GM21825 (cell line): ENCODE measurements at regions not wholly inside any gene's neighbourhood (a gene's known extent, or its start where the extent isn't known, plus 50 kb on each side); places are given as distances from the start of the nearest gene placed in this dataset.

ENCODE experiments used
- ATAC-seq: cut with Tn5 transposase; IDR thresholded peaks from one replicate; pipeline ENCODE4 v1.9.1; 2021; ENCODE audit warnings: mild to moderate bottlenecking, moderate library complexity; ENCODE audit not compliant: unreplicated experiment

- ATAC-seq = no peak
These were observed 436.1 kb downstream of the BTBD3 start for GRCh38 chr20:12353842-12354241.

- no peak for ATAC-seq
These were observed 437.0 kb downstream of the BTBD3 start for GRCh38 chr20:12354725-12355124.

GRCh38 chr20:12355185-12355584 is 437.5 kb downstream of the BTBD3 start:
- no peak for ATAC-seq

GRCh38 chr20:12358006-12358654 is 440.4 kb downstream of the BTBD3 start:
- no peak for ATAC-seq

DNA sequence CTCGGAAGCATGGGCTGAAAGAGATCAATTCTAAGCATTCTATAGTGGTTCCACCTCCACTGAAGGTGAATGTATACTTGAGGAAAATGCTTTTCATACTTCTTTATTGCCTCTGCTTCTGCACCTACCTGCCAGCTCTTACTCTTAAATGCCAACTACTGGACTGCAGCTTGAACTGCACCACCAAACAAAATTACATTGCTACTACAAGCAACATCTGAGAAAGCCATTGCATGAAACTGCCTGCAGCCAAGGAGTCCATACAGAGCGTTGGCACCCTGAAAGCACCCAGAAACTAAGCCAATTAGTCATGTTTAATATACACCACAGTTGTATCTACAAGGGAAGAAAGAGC is 440.9 kb downstream of the BTBD3 start:
- no peak for ATAC-seq

- ATAC-seq = no peak
These were observed 454.3 kb downstream of the BTBD3 start for GRCh38 chr20:12371990-12372389.

DNA sequence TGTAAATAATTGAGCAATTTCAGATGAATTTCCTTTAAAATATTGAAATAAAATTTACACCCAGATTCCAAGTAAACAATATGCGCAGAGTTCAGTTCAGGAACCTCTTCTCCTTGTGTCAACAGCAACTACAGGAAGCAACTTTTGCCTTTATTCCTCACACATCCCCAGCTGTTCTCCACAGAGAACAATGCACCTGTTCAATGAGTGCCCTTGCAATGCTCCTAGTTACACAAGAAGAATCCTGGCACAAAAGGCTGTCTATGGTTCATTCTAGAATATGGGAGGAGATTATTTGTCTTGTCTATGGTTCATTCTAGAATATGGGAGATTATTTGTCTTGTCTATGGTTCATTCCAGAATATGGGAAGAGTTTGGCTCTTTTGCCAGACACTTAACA is 454.9 kb downstream of the BTBD3 start:
- no peak for ATAC-seq

- ATAC-seq = no peak
These were observed 458.3 kb downstream of the BTBD3 start for GRCh38 chr20:12375967-12376366.

DNA sequence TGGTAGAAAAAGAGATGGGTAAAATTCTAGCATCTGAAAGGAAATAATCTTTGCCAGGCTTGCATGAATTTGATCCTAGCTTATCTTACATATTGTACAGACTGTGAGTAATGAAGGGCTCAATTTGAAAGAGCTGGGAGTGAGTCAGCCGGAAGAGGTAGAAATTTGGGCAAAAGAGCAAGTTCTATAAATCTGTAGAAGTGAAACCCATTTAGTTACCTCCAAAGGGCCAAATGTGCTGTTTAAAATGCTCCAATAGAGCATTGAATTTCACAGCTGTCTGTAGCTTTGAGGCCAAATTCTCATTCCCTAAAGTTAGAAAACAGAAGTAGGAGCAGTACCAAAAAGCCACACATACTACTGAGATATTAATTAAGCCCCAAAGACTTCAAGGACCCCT is 466.1 kb downstream of the BTBD3 start:
- ATAC-seq = no peak

DNA sequence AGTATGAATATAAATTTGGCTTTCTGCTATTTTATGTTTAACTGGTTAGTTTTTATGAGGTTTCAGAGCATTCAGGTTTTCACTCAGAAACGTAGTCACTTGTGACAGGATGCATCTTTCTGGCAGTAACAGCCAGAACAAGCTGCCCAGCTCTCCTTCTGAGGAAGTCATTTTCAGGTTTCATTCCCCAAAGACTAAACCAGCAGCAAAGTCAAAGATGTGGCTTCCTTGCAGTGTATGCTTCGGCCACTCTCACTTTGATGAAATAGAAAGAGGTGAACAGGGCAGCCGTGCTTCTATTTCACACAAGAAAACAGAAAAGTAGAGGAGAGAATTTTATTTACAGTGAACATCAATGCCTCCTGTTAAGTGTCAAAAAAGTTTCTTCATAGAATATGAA is 469.1 kb downstream of the BTBD3 start:
- no peak for ATAC-seq

DNA sequence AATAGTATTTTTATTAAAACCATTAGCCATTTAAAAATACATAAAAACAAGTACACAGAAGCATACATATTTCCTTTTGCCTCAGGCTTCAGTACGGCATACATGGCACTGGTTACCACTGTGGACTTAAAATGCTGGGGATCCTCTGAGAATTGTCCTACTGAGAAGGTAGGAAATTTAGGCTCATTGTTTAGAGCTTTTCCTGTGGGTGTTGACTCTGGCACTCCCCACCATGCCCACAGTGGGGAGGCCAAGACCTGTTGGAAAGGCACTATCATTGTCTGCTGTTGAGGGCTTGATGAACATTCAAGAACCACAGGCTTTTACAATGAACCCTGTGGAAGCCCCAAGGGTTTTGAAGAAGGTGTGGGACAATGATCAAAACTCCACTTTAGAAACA is 473.4 kb downstream of the BTBD3 start:
- ATAC-seq = no peak

- no peak for ATAC-seq
These were observed 477.1 kb downstream of the BTBD3 start for GRCh38 chr20:12394786-12395185.

DNA sequence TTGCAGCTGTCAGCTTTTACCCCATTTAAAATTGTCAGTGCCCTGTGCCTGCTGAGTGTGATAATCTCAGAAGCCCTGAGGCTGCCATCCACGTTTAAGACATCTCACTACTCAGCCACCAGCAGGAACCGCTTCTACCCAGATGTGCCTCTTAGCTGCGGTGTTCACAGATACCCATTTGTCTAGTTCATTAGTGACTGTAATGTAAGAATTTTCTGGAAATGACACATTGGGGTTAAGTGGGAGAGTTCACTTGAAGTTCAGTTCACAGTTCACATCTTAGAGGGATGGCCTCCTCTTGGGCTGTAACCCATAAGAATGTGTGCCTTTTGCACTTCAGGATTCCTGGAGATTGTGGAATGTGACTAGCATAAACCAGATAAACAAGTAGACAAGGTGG is 477.7 kb downstream of the BTBD3 start:
- ATAC-seq = no peak

DNA sequence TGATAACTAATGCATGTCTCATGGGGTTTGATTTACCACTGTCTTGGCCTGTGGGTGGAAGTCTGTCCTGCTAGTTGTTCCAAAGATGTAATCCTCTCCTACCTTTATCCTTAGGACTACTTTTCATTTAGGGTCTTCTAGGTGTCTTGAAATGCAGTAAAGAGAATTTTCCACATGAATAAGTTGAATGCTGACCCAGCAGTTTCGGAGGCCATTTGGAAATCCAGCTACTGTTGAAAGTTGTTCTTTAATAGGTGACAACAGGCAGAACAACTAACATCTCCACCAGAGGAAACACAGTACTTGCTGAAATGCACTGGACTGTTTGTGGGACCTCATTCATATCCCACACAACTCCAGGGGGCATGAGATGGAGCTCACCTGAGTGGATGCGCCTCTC is 478.1 kb downstream of the BTBD3 start:
- ATAC-seq = no peak

- ATAC-seq = no peak
These were observed 481.6 kb downstream of the BTBD3 start for GRCh38 chr20:12399110-12399836.

- no peak for ATAC-seq
These were observed 487.2 kb downstream of the BTBD3 start for GRCh38 chr20:12404941-12405340.

GRCh38 chr20:12406978-12407377 is 489.3 kb downstream of the BTBD3 start:
- no peak for ATAC-seq

- no peak for ATAC-seq
These were observed 491.8 kb downstream of the BTBD3 start for GRCh38 chr20:12409501-12409900.

DNA sequence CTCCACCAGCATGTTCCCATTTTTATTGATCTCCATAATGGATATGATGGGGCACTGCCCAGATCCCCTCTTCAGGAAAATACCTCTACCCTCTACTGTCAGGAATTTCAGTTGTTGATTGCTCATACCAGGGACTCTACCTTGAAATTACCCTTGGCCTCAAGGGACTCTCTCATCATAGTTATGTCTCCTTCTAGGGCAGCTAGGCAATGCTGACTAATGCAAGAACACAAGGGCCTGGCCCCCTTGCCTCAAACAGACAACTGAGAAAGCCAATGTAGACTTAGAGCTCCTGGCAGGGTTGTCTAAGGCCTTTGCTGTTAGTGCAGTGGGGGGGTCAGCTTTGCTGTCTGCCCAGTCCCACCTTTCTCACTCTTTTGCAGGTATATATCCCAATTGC is 493.1 kb downstream of the BTBD3 start:
- no peak for ATAC-seq

DNA sequence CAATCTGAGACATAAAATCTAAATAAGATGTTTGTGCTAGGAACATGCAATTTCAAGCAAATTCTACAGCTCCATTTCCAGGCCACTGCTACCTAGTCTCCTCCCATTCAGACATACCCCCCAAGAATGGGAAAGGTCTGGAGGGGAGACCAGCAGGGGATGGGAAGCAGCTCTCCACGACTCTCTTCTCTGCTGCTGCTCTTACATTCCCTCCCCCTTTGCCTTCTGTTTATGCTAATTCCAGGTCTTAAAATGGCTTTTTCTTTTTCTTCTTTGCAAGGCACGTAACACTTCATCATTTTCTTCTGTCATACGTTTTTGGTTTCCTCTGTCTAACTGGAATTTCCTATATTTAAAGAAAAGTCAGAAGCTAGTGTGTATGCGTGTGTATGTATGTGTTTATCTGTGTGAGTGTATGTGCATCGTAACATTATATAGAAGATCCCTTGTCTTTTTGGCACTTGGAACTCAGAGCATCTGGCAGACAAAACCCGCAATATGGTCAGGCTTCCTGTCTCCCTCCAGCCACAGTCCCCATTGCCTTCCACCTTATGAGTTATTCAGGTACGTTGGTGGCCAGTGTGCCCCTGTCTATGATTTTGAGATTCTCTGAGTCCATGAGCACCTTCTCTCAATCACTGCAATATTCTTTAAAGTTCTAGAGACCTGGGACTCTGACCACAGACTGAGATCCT is 493.7 kb downstream of the BTBD3 start:
- no peak for ATAC-seq

GRCh38 chr20:12413116-12413515 is 495.4 kb downstream of the BTBD3 start:
- no peak for ATAC-seq
